Esophagus squamous epithelium (tissue), 4 donors: ENCODE measurements at regions not wholly inside any gene's neighbourhood (a gene's known extent, or its start where the extent isn't known, plus 50 kb on each side); places are given as distances from the start of the nearest gene placed in this dataset.

Source experiments
- POLR2A ChIP-seq, 4 donors: fragments of 450-650 bp; IDR thresholded peaks; one replicate each; pipeline ENCODE4 v1.6.1; 2017; ENCODE audit warnings: antibody characterized with exemption in 4 of 4, mild to moderate bottlenecking in 4 of 4, moderate library complexity in 3 of 4
- TF ChIP-seq, protein P1 (sequence below), 6 experiments: fragments of 450-650 bp in 4 of 6; fragments of 200-600 bp in 2 of 6; sonication (generic) in 2 of 6; IDR thresholded peaks; one replicate each; pipeline ENCODE4 v1.5.1; 2016 to 2019; ENCODE audit warnings: antibody characterized with exemption in 6 of 6, mild to moderate bottlenecking in 4 of 6, moderate library complexity in 4 of 6

DNA sequence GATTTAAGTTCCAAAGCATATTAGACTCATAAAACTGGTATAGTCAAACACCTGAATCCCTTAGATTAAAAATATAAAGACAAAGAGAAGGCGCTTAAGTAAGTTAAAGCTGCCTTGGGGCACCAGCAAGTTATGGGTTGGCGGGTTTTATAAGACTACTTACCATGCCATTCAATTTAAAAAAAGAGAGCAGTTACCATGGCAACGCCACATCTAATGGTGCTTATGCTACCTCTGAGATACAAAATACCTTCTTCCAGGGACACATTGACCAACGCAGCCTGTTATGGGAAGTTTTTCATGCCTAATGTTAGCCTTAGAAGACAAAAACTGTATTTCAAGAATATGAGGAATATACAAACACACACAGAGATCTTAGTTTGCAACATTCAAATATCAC lies 713.6 kb downstream of the RNF144B start:
- TF ChIP-seq, protein P1, sequence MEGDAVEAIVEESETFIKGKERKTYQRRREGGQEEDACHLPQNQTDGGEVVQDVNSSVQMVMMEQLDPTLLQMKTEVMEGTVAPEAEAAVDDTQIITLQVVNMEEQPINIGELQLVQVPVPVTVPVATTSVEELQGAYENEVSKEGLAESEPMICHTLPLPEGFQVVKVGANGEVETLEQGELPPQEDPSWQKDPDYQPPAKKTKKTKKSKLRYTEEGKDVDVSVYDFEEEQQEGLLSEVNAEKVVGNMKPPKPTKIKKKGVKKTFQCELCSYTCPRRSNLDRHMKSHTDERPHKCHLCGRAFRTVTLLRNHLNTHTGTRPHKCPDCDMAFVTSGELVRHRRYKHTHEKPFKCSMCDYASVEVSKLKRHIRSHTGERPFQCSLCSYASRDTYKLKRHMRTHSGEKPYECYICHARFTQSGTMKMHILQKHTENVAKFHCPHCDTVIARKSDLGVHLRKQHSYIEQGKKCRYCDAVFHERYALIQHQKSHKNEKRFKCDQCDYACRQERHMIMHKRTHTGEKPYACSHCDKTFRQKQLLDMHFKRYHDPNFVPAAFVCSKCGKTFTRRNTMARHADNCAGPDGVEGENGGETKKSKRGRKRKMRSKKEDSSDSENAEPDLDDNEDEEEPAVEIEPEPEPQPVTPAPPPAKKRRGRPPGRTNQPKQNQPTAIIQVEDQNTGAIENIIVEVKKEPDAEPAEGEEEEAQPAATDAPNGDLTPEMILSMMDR (IDR thresholded peaks at IDR 0.05), result no peak
- TF ChIP-seq POLR2A (IDR thresholded peaks at IDR 0.05), result no peak
